Sigmoid colon (tissue), 4 donors: ENCODE measurements at regions not wholly inside any gene's neighbourhood (a gene's known extent, or its start where the extent isn't known, plus 50 kb on each side); places are given as distances from the start of the nearest gene placed in this dataset.

Experiments
- CTCF ChIP-seq, 4 experiments: fragments of 450-650 bp in 3 of 4; fragments of 200-600 bp in 1 of 4; IDR thresholded peaks; one replicate each; pipeline ENCODE4 v1.5.1; 2016 to 2019; ENCODE audit warnings: antibody characterized with exemption in 4 of 4, mild to moderate bottlenecking in 3 of 4, moderate library complexity in 2 of 4
- POLR2A ChIP-seq, 2 donors: fragments of 450-650 bp; IDR thresholded peaks; one replicate each; pipeline ENCODE4 v1.6.1; 2016; ENCODE audit warnings: antibody characterized with exemption in 2 of 2, mild to moderate bottlenecking in 2 of 2, moderate library complexity in 2 of 2
- POLR2AphosphoS5 ChIP-seq, 4 donors: sonication (generic); formaldehyde crosslinking; IDR thresholded peaks; one replicate each; pipeline ENCODE4 v1.6.1; 2017; ENCODE audit warnings: antibody characterized with exemption in 4 of 4

- TF ChIP-seq CTCF (IDR thresholded peaks at IDR 0.05) (no peak), POLR2A (IDR thresholded peaks at IDR 0.05) (no peak), POLR2AphosphoS5 (IDR thresholded peaks at IDR 0.05) (no peak)
Observed at GRCh38 chr2:11060376-11061169, 94.7 kb upstream of the SLC66A3 start.
